GM12878 (cell line): ENCODE measurements at regions not wholly inside any gene's neighbourhood (a gene's known extent, or its start where the extent isn't known, plus 50 kb on each side); places are given as distances from the start of the nearest gene placed in this dataset.

Experiments
- IKZF2 ChIP-seq, 2 experiments: fragments of 450-650 bp; IDR thresholded peaks; 2 replicates each; pipeline ENCODE4 v1.6.1; 2017; ENCODE audit warnings: mild to moderate bottlenecking in 2 of 2, moderate library complexity in 2 of 2
- LARP7 ChIP-seq: fragments of 450-650 bp; IDR thresholded peaks from 2 replicates; pipeline ENCODE4 v1.6.1; 2017; ENCODE audit warnings: mild to moderate bottlenecking
- NFXL1 ChIP-seq: fragments of 450-650 bp; IDR thresholded peaks from 2 replicates; pipeline ENCODE4 v1.6.1; 2017; ENCODE audit warnings: antibody characterized with exemption, mild to moderate bottlenecking, borderline replicate concordance
- SRF ChIP-seq, 2 experiments: IDR thresholded peaks; 2 replicates each; pipeline ENCODE4 v1.6.1; 2011; ENCODE audit warnings: low read depth in 2 of 2, low read length in 2 of 2, mild to moderate bottlenecking in 1 of 2, moderate library complexity in 1 of 2
- TARDBP ChIP-seq: IDR thresholded peaks from 2 replicates; pipeline ENCODE4 v1.6.1; 2016; ENCODE audit warnings: borderline replicate concordance
- ZNF24 ChIP-seq: fragments of 450-650 bp; IDR thresholded peaks from 2 replicates; pipeline ENCODE4 v1.6.1; 2017; ENCODE audit warnings: antibody characterized with exemption, mild to moderate bottlenecking
- ZNF384 ChIP-seq: IDR thresholded peaks from 2 replicates; pipeline ENCODE4 v1.6.1; 2012; ENCODE audit warnings: low read depth, mild to moderate bottlenecking, low read length, improper control_type of control experiment, borderline replicate concordance
- TF ChIP-seq, protein P1 (sequence below): fragments of 450-650 bp; IDR thresholded peaks from 2 replicates; pipeline ENCODE4 v1.6.1; 2017; ENCODE audit warnings: mild to moderate bottlenecking, low read depth, inconsistent platforms; ENCODE audit not compliant: poor library complexity, severe bottlenecking
- TF ChIP-seq, protein P2 (sequence below): fragments of 450-650 bp; IDR thresholded peaks from 2 replicates; pipeline ENCODE4 v1.6.1; 2018; ENCODE audit warnings: mild to moderate bottlenecking, low read depth, moderate library complexity; ENCODE audit not compliant: partially characterized antibody
- TF ChIP-seq, protein P3 (sequence below): fragments of 450-650 bp; conservative IDR thresholded peaks from 2 replicates; pipeline ENCODE4 v1.6.1; 2017; ENCODE audit warnings: mild to moderate bottlenecking, moderate library complexity

DNA sequence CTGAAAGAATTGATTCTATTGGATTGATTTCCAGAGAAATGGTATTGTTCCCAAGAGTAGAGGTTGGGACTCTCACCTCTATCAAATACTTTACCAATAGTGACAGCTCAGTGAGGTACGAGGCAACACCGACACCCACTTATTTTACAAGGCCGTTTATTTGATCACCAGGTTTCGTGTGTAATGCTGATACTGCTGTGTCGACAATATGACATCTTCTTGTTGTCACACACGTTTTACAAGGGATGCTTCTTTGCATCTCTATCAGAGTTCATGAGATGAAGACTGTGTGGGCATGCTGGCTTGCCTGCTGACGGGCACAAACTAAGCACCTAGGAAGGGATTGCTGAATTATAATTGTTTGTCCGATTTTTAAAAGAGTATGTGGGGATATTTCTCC lies 217.8 kb upstream of the EGLN3 start (continued):
- TF ChIP-seq, protein P1, sequence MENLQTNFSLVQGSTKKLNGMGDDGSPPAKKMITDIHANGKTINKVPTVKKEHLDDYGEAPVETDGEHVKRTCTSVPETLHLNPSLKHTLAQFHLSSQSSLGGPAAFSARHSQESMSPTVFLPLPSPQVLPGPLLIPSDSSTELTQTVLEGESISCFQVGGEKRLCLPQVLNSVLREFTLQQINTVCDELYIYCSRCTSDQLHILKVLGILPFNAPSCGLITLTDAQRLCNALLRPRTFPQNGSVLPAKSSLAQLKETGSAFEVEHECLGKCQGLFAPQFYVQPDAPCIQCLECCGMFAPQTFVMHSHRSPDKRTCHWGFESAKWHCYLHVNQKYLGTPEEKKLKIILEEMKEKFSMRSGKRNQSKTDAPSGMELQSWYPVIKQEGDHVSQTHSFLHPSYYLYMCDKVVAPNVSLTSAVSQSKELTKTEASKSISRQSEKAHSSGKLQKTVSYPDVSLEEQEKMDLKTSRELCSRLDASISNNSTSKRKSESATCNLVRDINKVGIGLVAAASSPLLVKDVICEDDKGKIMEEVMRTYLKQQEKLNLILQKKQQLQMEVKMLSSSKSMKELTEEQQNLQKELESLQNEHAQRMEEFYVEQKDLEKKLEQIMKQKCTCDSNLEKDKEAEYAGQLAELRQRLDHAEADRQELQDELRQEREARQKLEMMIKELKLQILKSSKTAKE, result no peak
- no peak for TF ChIP-seq LARP7
- TF ChIP-seq TARDBP, result no peak
- TF ChIP-seq ZNF384, result no peak
- TF ChIP-seq, protein P2, sequence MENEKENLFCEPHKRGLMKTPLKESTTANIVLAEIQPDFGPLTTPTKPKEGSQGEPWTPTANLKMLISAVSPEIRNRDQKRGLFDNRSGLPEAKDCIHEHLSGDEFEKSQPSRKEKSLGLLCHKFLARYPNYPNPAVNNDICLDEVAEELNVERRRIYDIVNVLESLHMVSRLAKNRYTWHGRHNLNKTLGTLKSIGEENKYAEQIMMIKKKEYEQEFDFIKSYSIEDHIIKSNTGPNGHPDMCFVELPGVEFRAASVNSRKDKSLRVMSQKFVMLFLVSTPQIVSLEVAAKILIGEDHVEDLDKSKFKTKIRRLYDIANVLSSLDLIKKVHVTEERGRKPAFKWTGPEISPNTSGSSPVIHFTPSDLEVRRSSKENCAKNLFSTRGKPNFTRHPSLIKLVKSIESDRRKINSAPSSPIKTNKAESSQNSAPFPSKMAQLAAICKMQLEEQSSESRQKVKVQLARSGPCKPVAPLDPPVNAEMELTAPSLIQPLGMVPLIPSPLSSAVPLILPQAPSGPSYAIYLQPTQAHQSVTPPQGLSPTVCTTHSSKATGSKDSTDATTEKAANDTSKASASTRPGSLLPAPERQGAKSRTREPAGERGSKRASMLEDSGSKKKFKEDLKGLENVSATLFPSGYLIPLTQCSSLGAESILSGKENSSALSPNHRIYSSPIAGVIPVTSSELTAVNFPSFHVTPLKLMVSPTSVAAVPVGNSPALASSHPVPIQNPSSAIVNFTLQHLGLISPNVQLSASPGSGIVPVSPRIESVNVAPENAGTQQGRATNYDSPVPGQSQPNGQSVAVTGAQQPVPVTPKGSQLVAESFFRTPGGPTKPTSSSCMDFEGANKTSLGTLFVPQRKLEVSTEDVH, result no peak
- TF ChIP-seq, protein P3, sequence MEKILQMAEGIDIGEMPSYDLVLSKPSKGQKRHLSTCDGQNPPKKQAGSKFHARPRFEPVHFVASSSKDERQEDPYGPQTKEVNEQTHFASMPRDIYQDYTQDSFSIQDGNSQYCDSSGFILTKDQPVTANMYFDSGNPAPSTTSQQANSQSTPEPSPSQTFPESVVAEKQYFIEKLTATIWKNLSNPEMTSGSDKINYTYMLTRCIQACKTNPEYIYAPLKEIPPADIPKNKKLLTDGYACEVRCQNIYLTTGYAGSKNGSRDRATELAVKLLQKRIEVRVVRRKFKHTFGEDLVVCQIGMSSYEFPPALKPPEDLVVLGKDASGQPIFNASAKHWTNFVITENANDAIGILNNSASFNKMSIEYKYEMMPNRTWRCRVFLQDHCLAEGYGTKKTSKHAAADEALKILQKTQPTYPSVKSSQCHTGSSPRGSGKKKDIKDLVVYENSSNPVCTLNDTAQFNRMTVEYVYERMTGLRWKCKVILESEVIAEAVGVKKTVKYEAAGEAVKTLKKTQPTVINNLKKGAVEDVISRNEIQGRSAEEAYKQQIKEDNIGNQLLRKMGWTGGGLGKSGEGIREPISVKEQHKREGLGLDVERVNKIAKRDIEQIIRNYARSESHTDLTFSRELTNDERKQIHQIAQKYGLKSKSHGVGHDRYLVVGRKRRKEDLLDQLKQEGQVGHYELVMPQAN, result no peak
- no peak for TF ChIP-seq NFXL1
- no peak for TF ChIP-seq IKZF2 (IDR thresholded peaks at IDR 0.05)
- no peak for TF ChIP-seq SRF (IDR thresholded peaks at IDR 0.05; ENCODE audit: low read depth in 2 of 2, low read length in 2 of 2)
- no peak for TF ChIP-seq ZNF24
- TF ChIP-seq, all 136 proteins: peak for 0
